ENCODE measurements at regions not wholly inside any gene's neighbourhood (a gene's known extent, or its start where the extent isn't known, plus 50 kb on each side); places are given as distances from the start of the nearest gene placed in this dataset.

GRCh38 chr3:82240322-82240721, 478.9 kb upstream of the GBE1 start:
- TF ChIP-seq CTCF (IDR thresholded peaks at IDR 0.05) (no peak), POLR2AphosphoS2 (conservative IDR thresholded peaks at IDR 0.05; ENCODE audit: low read length) (no peak), EP300 (IDR thresholded peaks at IDR 0.05) (no peak), JUNB (IDR thresholded peaks at IDR 0.05) (no peak), SMC3 (IDR thresholded peaks at IDR 0.05) (no peak), CHD4 (IDR thresholded peaks at IDR 0.05; ENCODE audit: borderline replicate concordance) (no peak)
